Endodermal cell (in vitro differentiated cells): ENCODE measurements at regions not wholly inside any gene's neighbourhood (a gene's known extent, or its start where the extent isn't known, plus 50 kb on each side); places are given as distances from the start of the nearest gene placed in this dataset.

Experiments used
- DNase-seq: peaks from one replicate; pipeline ENCODE4 v3.0.0-alpha.2; 2017
- H3K27ac ChIP-seq: 2 replicates; pipeline ENCODE4 v1.5.1; 2013; ENCODE audit warnings: mild to moderate bottlenecking, low read depth, low read length, moderate library complexity
- H3K27me3 ChIP-seq: 2 replicates; pipeline ENCODE4 v1.6.1; 2013; ENCODE audit warnings: mild to moderate bottlenecking, low read length, moderate library complexity; ENCODE audit not compliant: insufficient read depth, control insufficient read depth, poor library complexity, severe bottlenecking
- H3K36me3 ChIP-seq: 2 replicates; pipeline ENCODE4 v1.7.0; 2013; ENCODE audit warnings: mild to moderate bottlenecking, low read length, moderate library complexity; ENCODE audit not compliant: control insufficient read depth, insufficient read depth
- H3K4me1 ChIP-seq: one replicate; pipeline ENCODE4 v1.7.0; 2013; ENCODE audit warnings: low read length; ENCODE audit not compliant: control insufficient read depth, insufficient read depth
- H3K4me3 ChIP-seq: 2 replicates; pipeline ENCODE4 v1.5.1; 2013; ENCODE audit warnings: mild to moderate bottlenecking, low read length, moderate library complexity
- H3K9ac ChIP-seq: 2 replicates; pipeline ENCODE4 v1.6.1; 2013; ENCODE audit warnings: mild to moderate bottlenecking, low read length, moderate library complexity; ENCODE audit not compliant: poor library complexity, severe bottlenecking; ENCODE audit errors: extremely low read depth
- H3K9me3 ChIP-seq: 2 replicates; pipeline ENCODE4 v1.6.1; 2013; ENCODE audit warnings: mild to moderate bottlenecking, low read length, moderate library complexity; ENCODE audit not compliant: control insufficient read depth
- H3K27ac Mint-ChIP-seq: 2 replicates; pipeline ENCODE4 v1.8.0; 2020; ENCODE audit warnings: mixed read lengths
- H3K27me3 Mint-ChIP-seq: 2 replicates; pipeline ENCODE4 v1.8.0; 2021; ENCODE audit warnings: mild to moderate bottlenecking, mixed read lengths; ENCODE audit not compliant: insufficient read depth
- H3K36me3 Mint-ChIP-seq: 2 replicates; pipeline ENCODE4 v1.8.0; 2020; ENCODE audit warnings: low read depth, mixed read lengths
- H3K4me1 Mint-ChIP-seq: 2 replicates; pipeline ENCODE4 v1.8.0; 2020; ENCODE audit warnings: mixed read lengths
- H3K4me3 Mint-ChIP-seq: 2 replicates; pipeline ENCODE4 v1.8.0; 2020; ENCODE audit warnings: mild to moderate bottlenecking, moderate library complexity, mixed read lengths
- H3K9me3 Mint-ChIP-seq: 2 replicates; pipeline ENCODE4 v1.8.0; 2020; ENCODE audit warnings: mild to moderate bottlenecking, mixed read lengths
- CTCF ChIP-seq: fragments of 200-600 bp; sonication (generic); conservative IDR thresholded peaks from 2 replicates; pipeline ENCODE4 v1.5.0; 2021; ENCODE audit warnings: antibody characterized with exemption, mild to moderate bottlenecking
- WGBS, 2 experiments: methylation state at CpG; one replicate each; pipeline versions ENCODE4 v1.1.5 to v1.1.7; 2013; ENCODE audit warnings: missing lambda C conversion rate in 2 of 2, mixed read lengths in 1 of 2; ENCODE audit not compliant: insufficient coverage in 1 of 2, insufficient read length in 1 of 2; 5-methylcytosine and 5-hydroxymethylcytosine counted together

GRCh38 chr7:35501681-35502080, 193.3 kb downstream of the HERPUD2 start:
- Histone ChIP-seq H3K9me3 (no peaks in the 10 kb centered on the region), H3K4me1 (no peaks in the 10 kb centered on the region), H3K36me3 (no peaks in the 10 kb centered on the region), H3K27me3 (no peaks in the 10 kb centered on the region), H3K9ac (no peak overlapping the region), H3K4me3 (no peak overlapping the region), H3K27ac (no peak overlapping the region)
- H3K4me3 Mint-ChIP-seq, result no peak overlapping the region
- no peak for DNase-seq
- TF ChIP-seq CTCF, result no peak
- 95 to 100% methylated on average over 1 to 3 of the region's 3 CpGs for WGBS, 2 experiments
- H3K4me1 Mint-ChIP-seq, result peaks cover 15% of the 10 kb centered on the region
- no peaks in the 10 kb centered on the region for H3K27me3 Mint-ChIP-seq
- H3K36me3 Mint-ChIP-seq, result no peaks in the 10 kb centered on the region
- H3K9me3 Mint-ChIP-seq, result no peaks in the 10 kb centered on the region
- H3K27ac Mint-ChIP-seq, result no peak overlapping the region

- no peak overlapping the region for H3K27ac Mint-ChIP-seq
- Histone ChIP-seq H3K36me3 (no peaks in the 10 kb centered on the region), H3K4me3 (no peak overlapping the region), H3K4me1 (no peaks in the 10 kb centered on the region), H3K27me3 (no peaks in the 10 kb centered on the region), H3K27ac (no peak overlapping the region), H3K9ac (no peak overlapping the region), H3K9me3 (no peaks in the 10 kb centered on the region)
- no peaks in the 10 kb centered on the region for H3K36me3 Mint-ChIP-seq
- H3K9me3 Mint-ChIP-seq, result no peaks in the 10 kb centered on the region
- TF ChIP-seq CTCF, result no peak
- 95 to 97% methylated on average over 5 of the region's 5 CpGs for WGBS, 2 experiments
- no peak overlapping the region for H3K4me3 Mint-ChIP-seq
- peaks cover under 1% of the 10 kb centered on the region for H3K4me1 Mint-ChIP-seq
- H3K27me3 Mint-ChIP-seq, result no peaks in the 10 kb centered on the region
- DNase-seq, result no peak
These were observed 195.7 kb downstream of the HERPUD2 start for GRCh38 chr7:35499226-35499625.

GRCh38 chr7:35498416-35498815, 196.5 kb downstream of the HERPUD2 start:
- Histone ChIP-seq H3K36me3 (no peaks in the 10 kb centered on the region), H3K27ac (no peak overlapping the region), H3K9me3 (no peaks in the 10 kb centered on the region), H3K4me1 (no peaks in the 10 kb centered on the region), H3K4me3 (no peak overlapping the region), H3K9ac (no peak overlapping the region), H3K27me3 (no peaks in the 10 kb centered on the region)
- Mint-ChIP-seq H3K27me3 (no peaks in the 10 kb centered on the region), H3K9me3 (no peaks in the 10 kb centered on the region), H3K4me3 (no peak overlapping the region), H3K4me1 (no peaks in the 10 kb centered on the region), H3K27ac (no peak overlapping the region), H3K36me3 (no peaks in the 10 kb centered on the region)
- WGBS, 2 experiments, result 92 to 95% methylated on average over 6 of the region's 6 CpGs
- no peak for TF ChIP-seq CTCF
- DNase-seq, result no peak
